ENCODE measurements at regions not wholly inside any gene's neighbourhood (a gene's known extent, or its start where the extent isn't known, plus 50 kb on each side); places are given as distances from the start of the nearest gene placed in this dataset.

DNA sequence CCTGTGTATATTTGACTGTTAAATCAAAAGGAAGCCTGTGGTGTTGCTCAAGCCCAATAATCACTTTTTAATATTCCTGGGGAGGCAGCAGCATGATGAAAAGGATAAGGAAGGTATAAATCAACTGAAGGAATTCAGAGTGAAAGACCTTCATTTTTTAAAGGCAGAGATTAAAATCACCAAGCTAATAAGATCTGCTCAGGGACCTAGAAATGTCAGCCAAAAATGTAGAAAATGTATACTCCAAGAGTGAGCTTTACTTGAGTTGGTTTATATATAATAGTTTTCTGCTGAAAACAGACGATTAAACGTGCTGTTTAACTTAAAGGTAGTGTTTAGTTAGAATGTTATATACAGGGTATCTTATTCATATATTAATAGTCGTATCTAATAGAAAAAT is 549.3 kb downstream of the IQCM start:
- no peak overlapping the region for H4K91ac ChIP-seq (replicated peaks; ENCODE audit: insufficient read length, low read length)
- H3K4me1 ChIP-seq (replicated peaks in 1 of 4; ENCODE audit: control insufficient read depth in 3 of 4, insufficient read depth in 4 of 4, low read length in 3 of 4): no peaks in the 10 kb centered on the region
- no peak overlapping the region for H3K14ac ChIP-seq (ENCODE audit: insufficient read length)
- no peaks in the 10 kb centered on the region for H4K20me1 ChIP-seq (replicated peaks in 1 of 2; ENCODE audit: control insufficient read depth in 1 of 2, insufficient read depth in 2 of 2, low read length in 2 of 2)
- H4K5ac ChIP-seq (ENCODE audit: insufficient read length, low read depth, low read length): no peak overlapping the region
- no peak overlapping the region for H3K4ac ChIP-seq (replicated peaks; ENCODE audit: insufficient read length, low read depth, low read length)
- H3K27ac ChIP-seq (ENCODE audit: low read depth, low read length): no peak overlapping the region
- no peak overlapping the region for H2BK5ac ChIP-seq (ENCODE audit: low read depth, low read length)
- ChIA-PET CTCF (ENCODE audit: partially characterized antibody) (interaction anchor here (0.8 to 0.9 kb wide), 3 partner anchors 43 to 627 kb away, joined by 3 to 4 read pairs (median 3); no protein-coding TSS in a partner anchor), POLR2A (ENCODE audit: partially characterized antibody) (no interaction called here)
- H3K18ac ChIP-seq (ENCODE audit: extremely low read depth, low read length): no peak overlapping the region
- no peak overlapping the region for H3K4me2 ChIP-seq (ENCODE audit: insufficient read depth in 1 of 2, low read depth in 2 of 2, low read length in 2 of 2)
- H2AK5ac ChIP-seq (ENCODE audit: low read depth, low read length): no peak overlapping the region
- H3K9me3 ChIP-seq (ENCODE audit: insufficient read depth in 2 of 2, low read depth in 1 of 2, low read length in 1 of 2): no peaks in the 10 kb centered on the region
- no peak overlapping the region for H3K23ac ChIP-seq (ENCODE audit: insufficient read length)
- DNase-seq (ENCODE audit: low read depth in 1 of 2, low spot score in 2 of 2) (no peak), FAIRE-seq (no peak)
- H2BK120ac ChIP-seq (replicated peaks; ENCODE audit: low read depth, low read length): no peak overlapping the region
- no peak overlapping the region for H3K4me3 ChIP-seq (ENCODE audit: extremely low read depth in 1 of 4, insufficient read depth in 2 of 4, low read depth in 3 of 4, low read length in 4 of 4)
- no peak overlapping the region for H2BK15ac ChIP-seq (ENCODE audit: low read length)
- H3K79me1 ChIP-seq (ENCODE audit: low read depth, low read length): no peaks in the 10 kb centered on the region
- no peaks in the 10 kb centered on the region for H3K23me2 ChIP-seq (ENCODE audit: low read depth, low read length)
- H3K27me3 ChIP-seq (replicated peaks in 1 of 4; ENCODE audit: control insufficient read depth in 3 of 4, extremely low read depth in 1 of 4, insufficient read depth in 3 of 4, low read length in 3 of 4): no peaks in the 10 kb centered on the region
- H3K9ac ChIP-seq (replicated peaks in 1 of 4; ENCODE audit: extremely low read depth in 1 of 4, low read depth in 3 of 4, low read length in 3 of 4): no peak overlapping the region
- 94% methylated on average over 3 of the region's 3 CpGs; no CpG with 5 or more reads in 1 of the 2 experiments for WGBS, 2 experiments (ENCODE audit: extremely low coverage in 1 of 2, insufficient coverage in 1 of 2, insufficient read length in 1 of 2, insufficient replicate concordance in 2 of 2, low coverage in 1 of 2, low lambda C conversion rate in 2 of 2, missing lambda C conversion rate in 1 of 2)
- H3K79me2 ChIP-seq (ENCODE audit: control insufficient read depth in 1 of 2, insufficient read depth in 2 of 2, low read length in 2 of 2): no peaks in the 10 kb centered on the region
- no peaks in the 10 kb centered on the region for H3K36me3 ChIP-seq (ENCODE audit: control insufficient read depth in 2 of 4, insufficient read depth in 4 of 4, low read length in 3 of 4)
- H3K56ac ChIP-seq (replicated peaks; ENCODE audit: insufficient read length, low read depth, low read length): no peak overlapping the region
- H2BK20ac ChIP-seq (ENCODE audit: low read length): no peak overlapping the region
- H4K8ac ChIP-seq (ENCODE audit: extremely low read depth, insufficient read depth, low read length): no peak overlapping the region
- no peak overlapping the region for H2AFZ ChIP-seq (ENCODE audit: low read length)
- no peak overlapping the region for H2BK12ac ChIP-seq (ENCODE audit: low read depth, low read length)
- TF ChIP-seq PHF8 (conservative IDR thresholded peaks at IDR 0.05; ENCODE audit: low read depth, low read length): no peak
- no peak for TF ChIP-seq POLR2AphosphoS5 (IDR thresholded peaks at IDR 0.05; ENCODE audit: low read depth, low read length)
- no peak for TF ChIP-seq CTCF (IDR thresholded peaks at IDR 0.05; ENCODE audit: control extremely low read depth in 1 of 3, insufficient read depth in 1 of 3, low read depth in 1 of 3, low read length in 3 of 3)
- TF ChIP-seq SP1 (IDR thresholded peaks at IDR 0.05; ENCODE audit: low read depth, low read length): no peak
- no peak for TF ChIP-seq ASH2L (IDR thresholded peaks at IDR 0.05; ENCODE audit: low read length)
- no peak for TF ChIP-seq BRCA1 (IDR thresholded peaks at IDR 0.05; ENCODE audit: low read depth, low read length)
- no peak for TF ChIP-seq CBX5 (IDR thresholded peaks at IDR 0.05; ENCODE audit: low read depth, low read length)
- TF ChIP-seq RBBP5 (IDR thresholded peaks at IDR 0.05; ENCODE audit: borderline replicate concordance, low read depth, low read length): no peak
- no peak for TF ChIP-seq ZNF274 (IDR thresholded peaks at IDR 0.05; ENCODE audit: borderline replicate concordance, extremely low read depth, low read length)
- no peak for TF ChIP-seq JUN (IDR thresholded peaks at IDR 0.05; ENCODE audit: low read depth, low read length)
- no peak for TF ChIP-seq TAF1 (IDR thresholded peaks at IDR 0.05; ENCODE audit: low read depth, low read length)
- no peak for TF ChIP-seq BCL11A (IDR thresholded peaks at IDR 0.05; ENCODE audit: low read depth in 2 of 2, low read length in 2 of 2)
- no peak for TF ChIP-seq HDAC2 (IDR thresholded peaks at IDR 0.05; ENCODE audit: borderline replicate concordance in 1 of 2, low read depth in 2 of 2, low read length in 2 of 2)

Data from H1 (cell line).